ENCODE measurements at regions not wholly inside any gene's neighbourhood (a gene's known extent, or its start where the extent isn't known, plus 50 kb on each side); places are given as distances from the start of the nearest gene placed in this dataset.

GRCh38 chr10:129041916-129042315, 425.1 kb upstream of the MGMT start:
- TF ChIP-seq CTCF (IDR thresholded peaks at IDR 0.05; ENCODE audit: low read depth, low read length) (no peak), EZH2phosphoT487 (IDR thresholded peaks at IDR 0.05; ENCODE audit: low read depth) (no peak)

Data from OCI-LY3 (cell line).